GM19455 (cell line): ENCODE measurements at regions not wholly inside any gene's neighbourhood (a gene's known extent, or its start where the extent isn't known, plus 50 kb on each side); places are given as distances from the start of the nearest gene placed in this dataset.

Experiments used
- ATAC-seq: cut with Tn5 transposase; IDR thresholded peaks from one replicate; pipeline ENCODE4 v1.9.1; 2021; ENCODE audit not compliant: unreplicated experiment

- ATAC-seq: no peak
Observed at GRCh38 chr12:124418156-124418555, 123.3 kb downstream of the RFLNA start.

- ATAC-seq: no peak
Observed at GRCh38 chr12:124416516-124417395, 121.9 kb downstream of the RFLNA start.

GRCh38 chr12:124415064-124415463 is 120.2 kb downstream of the RFLNA start:
- no peak for ATAC-seq

GRCh38 chr12:124413915-124414314 is 119.0 kb downstream of the RFLNA start:
- ATAC-seq: no peak

GRCh38 chr12:124413401-124413800 is 118.5 kb downstream of the RFLNA start:
- ATAC-seq: no peak

- ATAC-seq: no peak
Observed at GRCh38 chr12:124412646-124413015, 117.7 kb downstream of the RFLNA start.

- ATAC-seq: no peak
Observed at GRCh38 chr12:124411953-124412645, 117.2 kb downstream of the RFLNA start.

GRCh38 chr12:124411281-124411878 is 116.5 kb downstream of the RFLNA start:
- ATAC-seq: no peak

GRCh38 chr12:124410354-124411175 is 115.7 kb downstream of the RFLNA start:
- no peak for ATAC-seq

- no peak for ATAC-seq
Observed at GRCh38 chr12:124408822-124409517, 114.1 kb downstream of the RFLNA start.

GRCh38 chr12:124407074-124407473 is 112.2 kb downstream of the RFLNA start:
- no peak for ATAC-seq

GRCh38 chr12:124406043-124406442 is 111.2 kb downstream of the RFLNA start:
- no peak for ATAC-seq

- no peak for ATAC-seq
Observed at GRCh38 chr12:124405592-124405991, 110.7 kb downstream of the RFLNA start.

- no peak for ATAC-seq
Observed at GRCh38 chr12:124405151-124405550, 110.3 kb downstream of the RFLNA start.

GRCh38 chr12:124404162-124404784 is 109.4 kb downstream of the RFLNA start:
- no peak for ATAC-seq

GRCh38 chr12:124403273-124403672 is 108.4 kb downstream of the RFLNA start:
- no peak for ATAC-seq

GRCh38 chr12:124402248-124403066 is 107.6 kb downstream of the RFLNA start:
- no peak for ATAC-seq

GRCh38 chr12:124401704-124402221 is 106.9 kb downstream of the RFLNA start:
- ATAC-seq: no peak

GRCh38 chr12:124400124-124400523 is 105.2 kb downstream of the RFLNA start:
- ATAC-seq: no peak
